HG02763 (cell line): ENCODE measurements at regions not wholly inside any gene's neighbourhood (a gene's known extent, or its start where the extent isn't known, plus 50 kb on each side); places are given as distances from the start of the nearest gene placed in this dataset.
A peak's percentile ranks its signal among the peaks of the same experiment; 100 is the strongest.

ENCODE experiments used
- ATAC-seq: cut with Tn5 transposase; IDR thresholded peaks from one replicate; pipeline ENCODE4 v1.9.1; 2021; ENCODE audit warnings: mild to moderate bottlenecking, moderate library complexity; ENCODE audit not compliant: unreplicated experiment

DNA sequence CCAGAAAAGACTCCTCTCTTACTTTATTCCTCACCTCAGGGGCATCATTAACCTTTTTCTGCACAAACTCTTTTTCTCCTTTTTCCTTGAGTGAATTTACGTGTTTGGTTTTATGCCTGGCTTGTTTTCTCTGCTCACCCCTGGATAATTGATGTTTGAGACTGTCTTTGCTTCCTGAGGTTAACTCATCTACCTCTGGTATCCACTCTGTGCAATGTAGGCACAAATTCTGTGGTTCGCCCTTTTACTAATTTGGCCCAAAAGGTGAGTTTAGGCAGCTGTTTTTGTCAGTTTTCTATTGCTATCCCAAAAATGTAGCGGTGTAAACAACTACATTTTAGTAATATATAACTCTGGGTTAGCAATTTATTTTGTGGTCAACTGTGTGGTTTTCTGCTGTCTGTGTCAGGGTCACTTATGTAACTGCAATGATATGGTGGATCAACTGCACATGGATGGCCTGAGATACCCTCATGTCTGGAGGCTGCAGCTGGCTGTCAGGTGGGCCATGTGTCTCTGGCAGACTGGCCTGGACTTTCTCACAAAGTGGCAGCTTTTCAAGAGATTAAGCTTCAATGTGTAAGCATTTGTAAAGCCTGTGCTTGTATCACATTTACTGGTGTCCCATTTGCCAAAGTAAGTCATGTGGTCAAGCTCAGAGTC lies 329.7 kb downstream of the FSIP2 start:
- ATAC-seq, result peak; percentile 64

DNA sequence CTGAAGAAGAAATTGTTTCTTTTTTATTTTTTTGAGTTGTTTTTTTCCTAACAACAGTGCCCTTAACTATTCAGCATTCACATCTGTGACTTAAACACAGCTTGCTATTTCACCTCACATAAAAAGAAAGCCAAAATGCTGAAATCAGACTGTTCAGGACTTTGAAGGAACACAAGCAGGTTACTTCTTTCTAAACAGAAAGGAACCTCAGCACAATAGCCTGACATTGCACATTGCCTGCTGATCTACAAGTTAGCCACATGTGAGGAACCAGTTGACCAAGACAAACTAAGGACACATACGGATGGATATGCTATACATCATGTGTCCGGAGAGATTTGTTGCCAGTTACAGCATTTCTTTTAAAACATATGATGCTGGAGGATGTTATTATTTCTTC lies 331.1 kb downstream of the FSIP2 start:
- ATAC-seq, result no peak

DNA sequence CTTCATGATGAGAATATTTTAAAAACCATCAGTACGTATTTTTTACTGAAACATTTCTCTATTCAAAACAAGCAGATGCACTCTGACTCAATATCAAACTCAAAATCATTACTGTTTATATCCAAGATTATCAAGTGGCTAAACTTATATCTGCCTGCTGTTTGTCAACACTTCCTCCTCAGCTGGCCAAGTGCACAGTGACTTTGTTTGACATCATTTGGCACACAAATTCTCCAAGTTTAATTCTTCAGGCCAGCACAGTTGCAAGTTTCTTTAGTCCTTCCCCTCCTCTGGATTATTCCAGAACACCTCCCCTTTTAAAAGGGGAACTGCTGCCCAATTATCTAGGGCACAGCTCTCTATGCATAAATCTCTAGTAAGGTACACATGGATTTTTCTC lies 346.6 kb downstream of the FSIP2 start:
- no peak for ATAC-seq

DNA sequence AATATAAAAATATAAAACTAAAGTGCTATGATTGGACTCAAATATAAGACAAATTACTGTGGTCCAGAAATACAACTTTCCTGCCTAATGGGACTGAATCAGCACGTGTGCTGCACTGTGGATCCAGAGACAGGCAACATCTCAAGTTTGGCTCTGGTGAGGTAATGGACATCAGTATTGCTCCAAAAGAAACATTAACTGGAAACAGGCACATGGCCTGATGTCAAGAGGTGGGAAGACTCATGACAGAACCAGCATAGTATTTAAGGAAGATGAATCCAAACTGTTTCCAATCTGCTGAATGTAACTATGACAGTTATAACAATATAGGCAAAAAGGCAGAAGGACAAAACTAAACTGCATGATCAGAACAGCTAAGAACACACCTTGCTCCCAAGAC lies 354.6 kb downstream of the FSIP2 start:
- no peak for ATAC-seq

DNA sequence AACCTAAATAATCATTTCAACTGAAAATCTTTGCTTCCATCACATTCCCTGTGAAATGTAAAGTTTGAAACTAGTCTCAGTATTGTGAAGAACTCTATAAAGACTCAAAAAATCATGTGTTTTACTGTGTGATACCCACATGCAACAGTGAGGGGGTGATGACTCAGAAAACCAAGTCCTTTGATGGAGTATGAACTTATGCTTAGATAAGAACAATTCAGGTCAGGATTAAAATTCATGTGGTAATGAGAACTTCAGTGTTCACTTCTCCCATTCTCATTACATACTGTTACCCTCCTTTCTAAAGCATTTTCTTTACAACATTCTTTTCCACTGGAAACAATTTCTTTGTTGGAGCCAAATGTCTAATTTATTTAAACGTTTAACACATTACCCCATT lies 360.2 kb downstream of the FSIP2 start:
- no peak for ATAC-seq

DNA sequence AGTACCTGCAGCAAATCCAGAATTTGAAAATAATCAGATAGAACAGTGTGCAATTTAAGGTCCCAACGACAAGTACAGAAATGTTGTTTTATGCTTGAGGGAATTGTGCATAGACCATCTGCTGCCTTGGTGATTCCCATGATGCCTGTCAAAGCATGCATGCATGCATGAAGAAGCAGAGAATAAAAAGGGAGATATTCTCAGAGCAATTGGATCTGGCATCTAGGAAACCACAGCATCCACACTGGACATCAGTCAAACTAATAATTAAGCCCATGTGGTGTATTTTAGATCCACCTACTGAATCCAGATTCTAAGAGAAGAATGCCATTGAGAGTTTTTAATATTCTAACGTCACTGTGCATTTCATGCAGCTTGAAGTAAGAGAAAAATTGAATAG lies 361.2 kb downstream of the FSIP2 start:
- ATAC-seq, result no peak

DNA sequence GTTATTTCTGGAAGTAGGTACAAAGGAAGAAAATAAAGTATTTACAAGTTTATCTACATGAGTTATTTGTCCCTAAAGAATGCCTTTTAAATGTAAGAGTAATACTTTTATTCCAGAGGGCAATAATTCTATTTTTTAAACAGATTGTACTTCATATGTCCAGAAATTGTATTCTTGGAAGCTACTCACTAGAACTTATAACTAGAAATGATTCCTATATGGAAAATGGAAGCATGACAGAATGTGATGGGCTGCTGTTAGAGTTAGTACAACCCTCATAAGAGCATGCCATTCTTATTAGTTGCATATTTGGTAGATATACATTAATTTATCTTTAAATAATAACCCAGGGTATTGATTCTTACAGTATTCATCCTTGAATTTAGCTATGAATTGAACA lies 362.0 kb downstream of the FSIP2 start:
- no peak for ATAC-seq

DNA sequence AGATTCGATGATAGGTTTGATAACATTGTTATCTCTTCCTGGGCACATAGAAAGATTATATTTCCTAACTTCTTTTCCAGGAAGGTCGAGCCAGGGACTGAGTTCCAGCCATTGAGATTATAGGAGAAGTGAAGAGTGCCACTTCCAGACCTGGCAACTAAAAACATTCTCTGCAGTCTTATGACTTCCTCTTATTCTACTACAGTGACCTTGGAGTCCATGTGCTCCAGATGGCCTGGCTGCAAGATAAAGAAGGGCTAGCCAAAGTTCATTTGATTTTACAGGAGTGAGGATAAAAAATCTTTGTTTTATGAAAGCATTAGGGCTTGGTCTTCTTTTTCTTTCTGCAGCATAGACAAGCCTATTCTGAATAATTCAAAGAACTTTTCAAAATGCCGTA lies 363.0 kb downstream of the FSIP2 start:
- ATAC-seq, result no peak

DNA sequence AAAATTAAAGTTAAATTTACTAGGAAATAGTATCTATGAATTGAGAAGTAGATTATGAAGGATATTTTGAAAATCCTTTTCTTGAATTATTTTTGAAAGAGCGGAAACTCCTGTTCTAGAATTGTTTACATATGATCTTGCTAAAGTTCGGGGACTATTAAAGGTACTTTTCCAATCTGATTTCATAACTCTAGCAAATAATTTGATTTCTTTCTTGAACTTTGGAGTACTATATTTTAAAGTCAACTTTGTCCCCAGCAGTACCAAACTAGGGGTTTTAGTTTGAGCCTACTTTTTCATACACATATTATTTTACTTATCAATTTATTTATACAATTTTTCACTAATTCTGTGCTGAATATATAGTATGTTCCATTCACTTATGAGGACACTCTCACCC lies 364.7 kb downstream of the FSIP2 start:
- no peak for ATAC-seq

DNA sequence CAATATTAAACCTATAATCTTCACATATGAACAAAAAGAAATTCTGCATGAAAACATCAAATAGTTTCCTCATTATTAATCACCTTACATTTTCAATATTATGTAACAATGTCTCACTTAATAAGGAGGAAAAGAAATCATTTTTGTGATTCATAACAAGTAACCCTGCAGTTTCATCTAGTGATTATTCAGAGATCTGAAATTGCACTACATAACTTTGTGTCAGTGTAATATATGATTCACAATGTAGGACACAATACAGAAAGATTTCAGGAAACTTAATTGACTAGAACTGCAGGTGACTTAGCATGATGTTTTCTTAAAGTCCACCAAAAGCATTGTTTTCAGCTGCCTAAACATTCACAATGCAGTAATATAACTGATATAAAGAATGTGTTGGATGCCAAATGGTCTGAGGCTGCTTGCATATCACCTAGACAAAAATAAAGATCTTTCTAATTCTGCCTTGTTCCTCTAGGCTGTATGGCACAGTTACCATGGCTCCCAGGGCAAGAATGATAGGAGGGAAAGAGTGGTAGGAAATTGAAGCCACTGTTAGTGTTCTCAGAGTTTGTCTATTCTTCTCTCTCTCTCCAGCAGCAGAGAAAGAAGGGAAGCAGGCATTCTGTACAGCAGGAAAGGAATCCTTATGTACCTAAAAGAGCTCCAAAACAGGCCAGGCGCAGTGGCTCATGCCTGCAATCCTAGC lies 366.6 kb downstream of the FSIP2 start:
- no peak for ATAC-seq

DNA sequence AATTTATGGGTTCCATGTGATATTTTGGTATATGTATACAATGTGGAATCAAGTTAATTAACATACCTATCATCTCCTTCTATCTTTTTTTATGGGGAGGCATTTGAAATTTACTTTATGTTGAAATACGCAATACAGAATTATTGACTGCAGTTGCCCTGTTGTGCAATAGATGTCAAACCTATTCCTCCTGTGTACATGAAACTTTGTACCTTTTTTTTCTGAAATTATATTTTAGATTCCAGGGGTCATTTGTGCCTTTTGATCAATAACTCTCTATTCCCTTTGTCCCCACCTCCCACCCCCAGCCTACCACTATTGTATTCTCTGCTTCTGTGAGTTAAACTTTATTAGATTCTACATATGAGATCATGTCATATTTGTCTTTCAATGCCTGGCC lies 369.9 kb downstream of the FSIP2 start:
- ATAC-seq, result no peak

DNA sequence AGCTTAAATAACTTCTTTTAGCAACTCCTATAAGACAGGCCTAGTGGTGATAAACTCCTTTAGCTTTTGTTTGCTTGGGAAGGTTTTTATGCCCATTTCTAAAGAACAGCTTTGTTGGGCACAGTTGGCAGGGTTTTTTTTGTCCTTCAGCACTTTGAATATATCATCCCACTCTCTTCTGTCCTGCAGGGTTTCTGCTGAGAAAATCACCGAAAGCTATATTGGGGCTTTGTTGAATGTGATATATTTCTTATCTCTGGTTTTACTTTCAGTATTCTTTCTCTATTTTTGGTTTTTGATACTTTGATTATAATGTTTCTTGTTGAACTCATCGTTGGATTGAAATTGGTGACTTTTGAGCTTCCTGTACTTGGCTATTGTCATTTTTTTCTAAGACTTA lies 372.8 kb upstream of the ZC3H15 start:
- no peak for ATAC-seq

DNA sequence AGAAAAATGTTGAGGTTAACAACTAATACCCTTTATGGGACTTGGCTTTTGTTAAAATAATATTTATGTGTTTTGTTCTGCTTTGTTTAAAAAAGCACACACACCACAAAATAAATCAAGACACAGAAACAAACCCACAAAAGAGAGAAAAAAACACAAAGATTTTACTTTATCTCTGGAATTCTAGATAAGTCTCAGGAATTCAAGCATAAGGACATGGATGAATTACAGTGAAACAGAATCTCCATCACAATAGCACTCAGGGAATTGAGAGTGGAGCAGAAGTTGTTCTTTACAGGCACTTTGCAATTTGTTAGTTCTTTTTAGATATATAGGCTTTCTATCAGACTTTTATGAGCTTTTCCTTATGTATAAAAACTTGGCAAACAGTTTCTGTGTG lies 360.9 kb upstream of the ZC3H15 start:
- no peak for ATAC-seq

DNA sequence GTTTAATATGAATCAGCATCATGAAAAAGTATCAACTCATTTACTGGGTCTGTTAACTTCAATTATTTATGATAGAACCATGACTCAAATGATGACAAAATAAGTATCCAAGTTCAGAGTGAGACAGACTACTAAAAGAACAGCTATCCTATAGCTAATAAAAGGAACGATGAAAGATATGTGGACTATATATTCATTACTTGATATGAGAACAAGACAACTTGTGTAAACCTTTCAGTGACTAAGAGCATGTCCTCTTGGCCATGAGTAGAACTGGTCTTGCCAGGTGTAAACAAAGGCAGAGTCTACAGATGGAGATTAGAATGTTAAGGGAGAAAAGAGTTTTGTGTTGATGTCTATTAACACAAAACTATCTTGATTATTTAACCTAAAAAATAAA lies 360.4 kb upstream of the ZC3H15 start:
- no peak for ATAC-seq

DNA sequence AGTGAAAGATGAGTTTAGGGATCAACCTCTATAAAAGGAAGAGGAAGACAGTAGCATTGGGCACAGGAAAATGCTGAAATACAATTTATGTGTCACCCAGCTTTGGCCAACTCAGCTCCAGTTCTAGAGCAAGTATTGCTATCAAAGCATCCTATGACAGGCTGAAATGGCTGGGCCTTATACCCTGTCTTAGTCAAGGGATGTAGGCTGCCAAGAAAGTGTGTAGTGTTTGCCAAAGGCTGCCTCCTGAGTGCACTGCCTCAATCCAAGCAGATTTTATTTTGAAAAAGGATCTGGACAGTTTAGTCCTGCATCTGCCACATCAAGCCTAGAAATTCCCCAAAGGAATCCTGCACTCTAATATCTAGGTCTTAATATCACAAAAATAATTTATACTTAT lies 359.9 kb upstream of the ZC3H15 start:
- ATAC-seq, result no peak

DNA sequence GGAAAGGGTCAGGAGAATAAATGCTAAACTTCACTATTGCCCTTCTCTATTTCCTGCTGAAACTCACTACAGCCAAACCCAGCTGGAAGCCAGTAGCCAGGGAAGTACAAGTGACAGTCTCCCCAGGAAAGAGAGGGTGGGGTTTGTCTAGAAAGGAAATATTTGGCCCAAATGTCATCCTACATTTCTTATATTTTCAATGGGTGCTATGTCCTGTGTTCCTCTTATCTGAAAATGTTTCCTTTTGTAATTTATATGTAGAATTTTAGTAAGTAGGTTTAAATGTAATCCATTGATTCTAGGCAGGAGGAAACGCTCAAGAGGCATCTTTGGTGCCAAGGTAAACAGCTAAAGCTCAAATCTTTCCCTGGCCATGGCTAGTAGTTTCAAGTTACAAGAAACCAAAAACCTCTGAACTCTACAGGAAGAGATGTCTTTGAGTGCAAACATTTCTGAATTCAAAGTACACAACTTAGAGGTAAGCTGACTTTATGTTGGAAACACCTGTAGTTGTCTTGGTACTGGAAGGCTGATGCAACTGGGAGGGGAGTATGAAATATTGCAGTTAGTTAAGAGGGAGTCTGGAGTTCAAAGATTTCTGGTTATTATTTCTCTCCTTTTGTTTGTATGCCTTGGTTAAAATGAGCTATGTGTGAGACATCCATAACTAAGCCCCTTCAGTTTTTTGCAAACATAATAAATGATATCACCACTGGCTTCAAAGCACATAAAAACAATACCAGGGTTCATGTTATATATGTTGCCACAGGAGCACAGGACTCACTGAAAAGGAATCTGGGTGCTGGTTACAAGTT lies 356.1 kb upstream of the ZC3H15 start:
- ATAC-seq, result no peak

DNA sequence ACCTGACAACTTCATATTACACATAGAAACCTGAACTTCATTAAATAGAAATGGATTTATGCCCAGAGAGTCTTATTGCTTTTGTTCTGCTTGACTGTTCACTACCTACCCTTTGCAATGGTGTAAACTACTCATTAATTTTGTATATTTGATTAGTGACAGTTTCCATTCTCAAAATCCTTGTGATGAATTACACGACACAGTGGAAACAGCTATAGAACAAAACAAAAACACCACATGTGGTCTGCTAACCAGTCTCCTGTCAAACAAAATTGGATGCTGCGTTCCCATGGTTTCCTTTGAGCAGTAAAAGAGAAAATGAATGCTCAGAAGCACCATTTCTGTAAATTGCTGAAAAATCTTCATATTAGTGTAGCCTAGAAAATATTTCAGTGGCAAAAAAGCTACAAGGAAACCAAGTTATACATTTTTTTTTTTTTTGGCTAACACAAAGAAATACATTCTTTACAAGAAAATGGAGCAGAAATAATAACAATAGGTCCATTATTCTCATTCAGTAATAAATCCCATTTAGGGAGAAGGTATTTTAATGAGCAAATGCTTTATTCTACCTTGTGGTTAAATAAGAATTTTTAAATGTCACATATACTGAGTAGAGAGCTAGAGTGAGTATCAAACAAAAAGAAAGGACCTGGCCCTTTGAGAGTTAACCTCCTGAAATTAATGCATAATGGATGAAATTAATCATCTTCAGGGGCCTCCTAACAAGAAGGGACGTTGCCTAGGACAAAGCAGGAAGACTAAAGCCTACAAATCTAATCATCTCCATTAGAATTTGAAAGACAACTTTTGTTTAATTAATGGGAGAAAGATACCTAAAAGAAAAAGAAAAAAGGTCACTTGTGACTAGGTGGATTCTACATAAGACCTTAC lies 355.1 kb upstream of the ZC3H15 start:
- no peak for ATAC-seq

DNA sequence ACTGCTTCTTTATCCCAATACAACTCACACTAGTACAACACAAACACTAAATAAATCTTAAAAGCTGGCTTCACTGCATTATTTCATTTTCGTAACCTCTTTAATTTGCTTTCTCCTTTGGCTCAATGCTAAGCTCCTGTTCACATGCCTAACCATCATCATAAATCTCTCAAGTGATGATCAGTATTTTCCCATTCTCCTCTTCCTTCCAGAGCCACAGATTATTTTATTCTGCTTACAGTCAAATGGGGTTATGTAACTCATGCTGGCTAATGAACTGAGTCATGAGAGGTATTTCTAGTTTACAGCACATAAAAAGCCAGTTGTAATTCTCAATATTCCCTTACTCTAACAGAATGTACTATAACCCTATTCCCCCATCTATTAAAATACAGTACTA lies 350.4 kb upstream of the ZC3H15 start:
- no peak for ATAC-seq

DNA sequence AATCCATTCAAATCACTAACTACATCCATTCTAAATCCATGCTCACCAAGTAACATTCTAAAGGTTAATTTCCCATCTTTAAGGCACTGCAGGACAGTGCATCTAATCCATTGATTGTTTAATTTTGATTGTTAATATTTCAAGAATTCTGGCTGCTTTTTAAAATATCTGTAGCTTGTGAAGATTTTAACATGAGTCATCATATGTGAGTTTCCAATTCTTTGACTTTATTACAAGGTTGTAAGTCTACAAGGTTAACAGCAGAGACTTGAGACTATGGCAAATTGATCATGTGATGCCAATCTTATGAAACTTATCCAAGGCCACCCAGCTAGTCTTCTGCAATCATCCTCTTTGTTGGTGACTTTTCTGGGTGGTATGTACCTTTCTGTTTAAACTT lies 349.2 kb upstream of the ZC3H15 start:
- no peak for ATAC-seq

DNA sequence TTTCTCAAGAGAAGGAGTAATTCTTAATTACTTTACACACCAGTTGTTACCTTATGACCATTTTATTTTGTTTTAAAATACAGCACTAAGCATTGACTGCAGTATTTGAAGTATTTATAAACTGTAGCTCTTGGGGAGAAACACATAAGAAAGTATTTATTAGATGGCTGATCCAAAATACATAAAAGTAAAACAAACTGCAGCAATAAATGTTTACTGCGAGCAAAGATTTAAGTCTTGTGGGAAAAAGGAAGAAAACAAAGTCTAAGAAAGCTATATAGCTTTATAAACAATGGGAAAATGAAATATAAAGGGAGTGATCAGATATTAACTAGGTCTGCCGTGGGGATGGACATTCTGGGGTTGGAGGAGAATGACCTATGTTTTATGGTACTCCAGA lies 347.2 kb upstream of the ZC3H15 start:
- ATAC-seq, result no peak

DNA sequence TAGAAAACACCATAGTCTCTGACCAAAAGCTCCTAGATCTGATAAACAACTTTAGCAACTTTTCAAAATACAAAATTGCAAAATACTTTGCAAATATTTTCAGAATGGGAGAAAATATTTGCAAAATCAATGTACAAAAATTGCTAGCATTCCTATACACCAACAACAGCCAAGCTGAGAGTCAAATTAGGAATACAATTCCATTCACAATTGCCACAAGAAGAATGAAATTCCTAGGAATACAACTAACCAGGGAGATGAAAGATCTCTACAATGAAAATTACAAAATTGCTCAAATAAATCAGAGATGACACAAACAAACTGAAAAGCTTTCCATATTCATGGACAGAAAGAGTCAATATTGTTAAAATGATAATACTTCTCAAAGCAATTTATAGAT lies 327.0 kb upstream of the ZC3H15 start:
- ATAC-seq, result no peak
